NB4 (cell line): ENCODE measurements at regions not wholly inside any gene's neighbourhood (a gene's known extent, or its start where the extent isn't known, plus 50 kb on each side); places are given as distances from the start of the nearest gene placed in this dataset.

Source experiments
- DNase-seq: peaks from one replicate; pipeline ENCODE4 v3.0.0; 2010; ENCODE audit warnings: low read depth
- H3K4me3 ChIP-seq: one replicate; pipeline ENCODE4 v1.5.1; 2011; ENCODE audit warnings: mild to moderate bottlenecking, low read depth, low read length, moderate library complexity
- MYC ChIP-seq: IDR thresholded peaks from 2 replicates; pipeline ENCODE4 v1.6.1; 2011; ENCODE audit warnings: low read depth, low read length
- POLR2A ChIP-seq: IDR thresholded peaks from 2 replicates; pipeline ENCODE4 v1.6.1; 2011; ENCODE audit warnings: mild to moderate bottlenecking; ENCODE audit not compliant: insufficient read length; ENCODE audit errors: extremely low read depth
- TF ChIP-seq, protein P1 (sequence below): IDR thresholded peaks from one replicate; pipeline ENCODE4 v1.5.1; 2012; ENCODE audit warnings: low read depth, low read length
- TF ChIP-seq, protein P2 (sequence below): IDR thresholded peaks from 2 replicates; pipeline ENCODE4 v1.6.1; 2011; ENCODE audit warnings: low read depth, low read length

DNA sequence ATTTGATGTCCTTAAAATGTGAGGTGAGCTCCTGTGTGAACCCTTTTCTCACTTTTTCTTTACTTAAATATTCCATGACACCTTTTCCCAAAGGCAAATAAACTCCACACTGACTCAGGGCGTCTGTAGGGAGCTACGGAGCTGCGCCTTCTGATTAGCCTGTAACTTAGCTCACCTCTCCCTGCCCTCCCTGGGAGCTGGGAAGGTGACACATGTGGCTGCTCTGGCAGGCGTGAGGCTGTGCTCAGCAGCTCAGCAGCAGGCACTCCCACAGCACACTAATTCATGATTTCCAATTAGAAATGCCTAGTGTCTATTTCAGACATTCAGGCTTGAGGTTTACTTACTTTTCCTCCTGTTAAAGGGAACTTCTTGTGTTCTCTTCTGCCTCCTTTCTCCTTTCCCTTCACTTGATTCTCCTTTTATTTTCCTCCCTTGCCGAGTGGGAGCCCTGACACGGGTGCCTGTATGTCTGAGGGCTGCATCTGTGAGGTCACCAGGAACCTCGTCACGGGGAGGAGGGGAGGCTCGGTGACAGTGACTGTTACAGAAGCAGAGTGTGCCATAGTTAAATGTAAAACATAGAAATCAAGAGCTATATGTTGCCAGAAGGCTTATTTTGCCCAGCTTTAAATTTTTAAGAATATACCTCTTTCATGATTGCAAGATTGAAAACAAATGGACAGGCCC lies 437.1 kb downstream of the DCDC2C start:
- H3K4me3 ChIP-seq = no peak overlapping the region
- TF ChIP-seq, protein P1, sequence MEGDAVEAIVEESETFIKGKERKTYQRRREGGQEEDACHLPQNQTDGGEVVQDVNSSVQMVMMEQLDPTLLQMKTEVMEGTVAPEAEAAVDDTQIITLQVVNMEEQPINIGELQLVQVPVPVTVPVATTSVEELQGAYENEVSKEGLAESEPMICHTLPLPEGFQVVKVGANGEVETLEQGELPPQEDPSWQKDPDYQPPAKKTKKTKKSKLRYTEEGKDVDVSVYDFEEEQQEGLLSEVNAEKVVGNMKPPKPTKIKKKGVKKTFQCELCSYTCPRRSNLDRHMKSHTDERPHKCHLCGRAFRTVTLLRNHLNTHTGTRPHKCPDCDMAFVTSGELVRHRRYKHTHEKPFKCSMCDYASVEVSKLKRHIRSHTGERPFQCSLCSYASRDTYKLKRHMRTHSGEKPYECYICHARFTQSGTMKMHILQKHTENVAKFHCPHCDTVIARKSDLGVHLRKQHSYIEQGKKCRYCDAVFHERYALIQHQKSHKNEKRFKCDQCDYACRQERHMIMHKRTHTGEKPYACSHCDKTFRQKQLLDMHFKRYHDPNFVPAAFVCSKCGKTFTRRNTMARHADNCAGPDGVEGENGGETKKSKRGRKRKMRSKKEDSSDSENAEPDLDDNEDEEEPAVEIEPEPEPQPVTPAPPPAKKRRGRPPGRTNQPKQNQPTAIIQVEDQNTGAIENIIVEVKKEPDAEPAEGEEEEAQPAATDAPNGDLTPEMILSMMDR = no peak
- TF ChIP-seq, protein P2, sequence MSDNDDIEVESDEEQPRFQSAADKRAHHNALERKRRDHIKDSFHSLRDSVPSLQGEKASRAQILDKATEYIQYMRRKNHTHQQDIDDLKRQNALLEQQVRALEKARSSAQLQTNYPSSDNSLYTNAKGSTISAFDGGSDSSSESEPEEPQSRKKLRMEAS = no peak
- TF ChIP-seq MYC (no peak), POLR2A (no peak)
- DNase-seq = no peak

DNA sequence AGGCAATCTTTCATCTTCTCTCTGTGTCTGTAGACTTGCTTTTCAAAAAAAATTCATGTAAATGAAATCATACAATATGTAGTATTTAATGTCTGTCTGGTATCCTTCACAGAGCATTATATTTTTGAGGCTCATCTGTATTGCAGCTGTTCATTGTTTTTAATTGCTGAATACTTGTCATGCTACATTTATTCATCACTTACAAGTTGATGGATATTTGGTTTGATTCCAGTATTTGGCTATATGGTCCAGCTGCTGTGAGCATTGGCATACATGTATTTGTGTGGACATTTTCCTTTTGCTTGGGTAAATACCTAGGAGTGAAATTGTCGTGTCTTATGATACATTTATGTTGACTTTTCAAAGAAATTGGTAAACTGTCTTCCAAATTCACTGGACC lies 441.4 kb downstream of the DCDC2C start:
- H3K4me3 ChIP-seq = no peak overlapping the region
- no peak for DNase-seq
- TF ChIP-seq POLR2A (no peak), MYC (no peak)
- TF ChIP-seq, protein P1 = no peak
- TF ChIP-seq, protein P2 = no peak

DNA sequence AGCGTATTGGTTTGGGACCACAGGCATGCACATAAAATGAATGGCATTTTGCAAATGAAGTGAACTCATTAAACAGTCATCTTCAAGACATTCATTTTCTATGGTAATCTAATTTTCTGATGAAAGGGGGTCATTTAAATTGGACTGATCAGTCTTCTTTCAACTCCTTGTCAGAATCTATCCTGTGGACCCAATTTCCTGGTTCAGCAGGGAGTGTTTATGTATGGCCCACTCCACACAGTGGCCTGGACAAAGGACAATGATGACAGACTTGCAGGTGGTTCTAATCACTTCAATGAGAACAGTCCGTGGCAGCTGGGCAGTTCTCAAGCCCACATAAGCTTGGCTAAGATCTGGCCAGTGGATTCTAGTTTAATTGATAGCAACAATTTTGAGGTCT lies 448.1 kb downstream of the DCDC2C start:
- H3K4me3 ChIP-seq = no peak overlapping the region
- TF ChIP-seq POLR2A = no peak
- DNase-seq = no peak

DNA sequence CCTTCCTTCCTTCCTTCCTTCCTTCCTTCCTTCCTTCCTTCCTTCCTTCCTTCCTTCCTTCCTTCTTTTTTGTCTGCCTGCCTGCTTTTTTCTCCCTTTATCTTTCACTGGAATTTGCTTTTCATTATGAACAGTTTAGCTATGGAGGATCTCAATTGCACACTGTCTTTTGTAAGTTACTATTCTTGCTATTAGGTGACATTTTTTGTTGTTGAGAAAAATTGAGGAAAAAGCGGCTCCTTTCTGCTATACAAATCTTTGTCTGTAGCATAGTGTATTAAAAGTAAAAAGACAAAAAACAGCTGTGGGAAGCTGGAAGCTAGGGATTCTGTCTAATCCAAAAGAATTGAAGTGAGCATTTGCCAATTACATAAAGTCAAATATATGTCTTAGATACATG lies 448.7 kb downstream of the DCDC2C start:
- no peak for TF ChIP-seq MYC
- no peak for TF ChIP-seq POLR2A
- TF ChIP-seq, protein P1 = no peak
- TF ChIP-seq, protein P2 = no peak

DNA sequence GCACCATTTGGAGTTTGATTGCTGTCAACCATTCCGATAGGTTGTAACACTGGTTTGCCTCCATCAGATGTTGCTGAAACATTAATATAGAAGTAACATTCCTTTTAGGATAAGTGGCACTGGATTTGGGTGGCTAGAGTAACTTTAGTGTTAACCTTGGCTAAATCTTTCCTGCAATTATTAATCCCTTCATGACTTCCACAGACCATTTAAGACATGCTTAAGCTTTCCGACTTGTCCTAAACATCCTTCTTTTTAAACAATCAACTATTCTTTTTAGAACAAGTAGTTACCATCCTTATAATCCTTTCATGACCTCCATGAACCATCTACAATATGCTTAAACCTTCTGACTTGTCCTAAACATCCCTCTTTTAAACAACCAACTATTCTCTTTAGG lies 465.5 kb downstream of the DCDC2C start:
- TF ChIP-seq MYC (no peak), POLR2A (no peak)
- TF ChIP-seq, protein P1 = no peak
- TF ChIP-seq, protein P2 = no peak
- no peak overlapping the region for H3K4me3 ChIP-seq
- DNase-seq = no peak

More for the DNA sequence above, 448.7 kb downstream of the DCDC2C start:
- H3K4me3 ChIP-seq = no peak overlapping the region
- no peak for DNase-seq

DNA sequence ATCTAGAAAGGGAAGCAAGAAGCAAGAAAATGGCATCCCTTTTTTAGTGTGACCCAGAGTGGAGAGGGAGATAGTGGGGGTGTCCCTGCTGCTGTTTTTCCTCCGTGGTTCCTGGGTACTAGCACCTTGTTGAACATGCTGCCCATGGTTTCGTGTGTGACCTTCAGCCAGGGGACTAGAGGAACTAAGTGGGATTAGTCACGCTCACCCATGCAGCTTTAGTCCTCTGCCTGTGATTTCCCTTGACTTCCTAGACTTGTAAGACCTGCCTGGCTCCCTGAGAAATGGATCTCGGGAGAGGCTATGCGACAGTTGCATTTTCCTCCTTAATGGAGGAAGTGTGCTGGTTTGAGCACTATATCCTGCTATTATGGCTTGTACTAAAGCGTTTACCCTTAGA lies 471.4 kb downstream of the DCDC2C start:
- no peak for DNase-seq
- TF ChIP-seq, protein P1 = no peak
- TF ChIP-seq POLR2A (no peak), MYC (no peak)
- TF ChIP-seq, protein P2 = no peak
- H3K4me3 ChIP-seq = no peak overlapping the region
